Endothelial cell of umbilical vein (primary cell): ENCODE measurements at regions not wholly inside any gene's neighbourhood (a gene's known extent, or its start where the extent isn't known, plus 50 kb on each side); places are given as distances from the start of the nearest gene placed in this dataset.

Experiments used
- BruUV-seq: library from RNA; stranded (reverse); fragments of 400-500 nt; replicated peaks from 2 replicates; lab custom pipeline; 2021; lab: Mats Ljungman, UMichigan
- CTCF ChIA-PET: fragments of 300-600, 350-600 bp; sonication (Branson Sonifier 250); formaldehyde crosslinking; loops from one replicate; lab custom pipeline; 2021; ENCODE audit warnings: antibody characterized with exemption, inconsistent platforms; lab: Charles Lee
- POLR2A ChIA-PET: fragments of 300-600, 350-600 bp; sonication (Branson Sonifier 250); formaldehyde crosslinking; loops from one replicate; lab custom pipeline; 2021; ENCODE audit warnings: antibody characterized with exemption, inconsistent platforms; lab: Charles Lee
- DNase-seq: peaks from one replicate; pipeline ENCODE4 v3.0.0-alpha.2; 2011; ENCODE audit warnings: low read depth, low spot score
- FAIRE-seq: peaks from 2 replicates; lab custom pipeline; 2011; peaks lifted over from hg19 to GRCh38; lab: Jason Lieb, UNC
- H2AFZ ChIP-seq: 2 replicates; pipeline ENCODE4 v1.6.0; 2012; ENCODE audit warnings: low read depth, low read length, control low read depth, inconsistent platforms
- H3K27ac ChIP-seq: 2 replicates; pipeline ENCODE4 v1.5.1; 2011; ENCODE audit warnings: low read depth, mild to moderate bottlenecking, control low read depth, low read length, moderate library complexity; ENCODE audit not compliant: insufficient read depth
- H3K27me3 ChIP-seq, 2 experiments: 2 replicates each; pipeline versions ENCODE4 v1.6.0 to v1.6.1; 2011; ENCODE audit warnings: low read length in 2 of 2, mixed read lengths in 1 of 2; ENCODE audit not compliant: control insufficient read depth in 2 of 2, insufficient read depth in 2 of 2
- H3K36me3 ChIP-seq, 2 experiments: 2 replicates in 1 of 2; 3 replicates in 1 of 2; pipeline ENCODE4 v1.5.1; 2011; ENCODE audit warnings: low read length in 2 of 2, mild to moderate bottlenecking in 1 of 2, moderate library complexity in 1 of 2; ENCODE audit not compliant: control insufficient read depth in 2 of 2, insufficient read depth in 2 of 2; ENCODE audit errors: extremely low read depth in 1 of 2
- H3K4me1 ChIP-seq: 3 replicates; pipeline ENCODE4 v1.5.1; 2011; ENCODE audit warnings: mild to moderate bottlenecking, low read length; ENCODE audit not compliant: control insufficient read depth, insufficient read depth; ENCODE audit errors: extremely low read depth
- H3K4me2 ChIP-seq: 2 replicates; pipeline ENCODE4 v1.6.1; 2011; ENCODE audit warnings: low read length, control low read depth, mixed read lengths; ENCODE audit not compliant: insufficient read depth
- H3K4me3 ChIP-seq, 3 experiments: fragments of 200-600 bp in 1 of 3; sonication (generic), shearing (Covaris generic) in 1 of 3; replicated peaks in 1 of 3; 2 replicates each; pipeline ENCODE4 v1.5.1; 2011 to 2016; ENCODE audit warnings: control low read depth in 3 of 3, low read length in 3 of 3, mild to moderate bottlenecking in 2 of 3, inconsistent platforms in 1 of 3, low read depth in 1 of 3, moderate library complexity in 1 of 3; ENCODE audit not compliant: insufficient read depth in 1 of 3
- H3K79me2 ChIP-seq: 2 replicates; pipeline ENCODE4 v1.6.0; 2012; ENCODE audit warnings: low read length, inconsistent platforms; ENCODE audit not compliant: control insufficient read depth, insufficient read depth
- H3K9ac ChIP-seq: replicated peaks from 2 replicates; pipeline ENCODE3; 2011; ENCODE audit warnings: low read length, control low read depth; ENCODE audit not compliant: insufficient read depth; ENCODE audit errors: extremely low read depth
- H3K9me1 ChIP-seq: replicated peaks from 3 replicates; pipeline ENCODE4 v1.6.0; 2011; ENCODE audit warnings: mild to moderate bottlenecking, low read length; ENCODE audit not compliant: control insufficient read depth, insufficient read depth; ENCODE audit errors: extremely low read depth
- H3K9me3 ChIP-seq: replicated peaks from 2 replicates; pipeline ENCODE4 v1.5.1; 2012; ENCODE audit warnings: low read length, inconsistent platforms; ENCODE audit not compliant: control insufficient read depth, insufficient read depth
- H4K20me1 ChIP-seq: replicated peaks from 2 replicates; pipeline ENCODE3; 2011; ENCODE audit warnings: mild to moderate bottlenecking, low read length; ENCODE audit not compliant: control insufficient read depth, insufficient read depth; ENCODE audit errors: extremely low read depth
- EZH2 ChIP-seq: IDR thresholded peaks from 2 replicates; pipeline ENCODE4 v1.6.1; 2012; ENCODE audit warnings: borderline replicate concordance, low read depth, mild to moderate bottlenecking, moderate library complexity, low read length, inconsistent platforms; ENCODE audit not compliant: severe bottlenecking
- FOS ChIP-seq: IDR thresholded peaks from 2 replicates; pipeline ENCODE4 v1.6.1; 2011; ENCODE audit warnings: mild to moderate bottlenecking, low read length, moderate library complexity, borderline replicate concordance; ENCODE audit not compliant: insufficient read depth
- GATA2 ChIP-seq: IDR thresholded peaks from 2 replicates; pipeline ENCODE4 v1.7.0; 2011; ENCODE audit warnings: low read depth, mild to moderate bottlenecking, moderate library complexity, mixed read lengths, low read length; ENCODE audit not compliant: insufficient read length, insufficient read depth
- JUN ChIP-seq: IDR thresholded peaks from 2 replicates; pipeline ENCODE4 v1.6.1; 2011; ENCODE audit warnings: borderline replicate concordance, low read depth; ENCODE audit not compliant: insufficient read length, insufficient read depth
- MYC ChIP-seq: IDR thresholded peaks from one replicate; pipeline ENCODE4 v1.6.1; 2011; ENCODE audit warnings: mild to moderate bottlenecking, low read depth, low read length
- POLR2A ChIP-seq: IDR thresholded peaks from 2 replicates; pipeline ENCODE4 v1.6.1; 2012; ENCODE audit warnings: low read depth, mild to moderate bottlenecking, control low read depth, low read length
- POLR2AphosphoS5 ChIP-seq: IDR thresholded peaks from 2 replicates; pipeline ENCODE4 v1.6.1; 2012; ENCODE audit warnings: low read depth, mild to moderate bottlenecking, control low read depth, low read length, moderate library complexity; ENCODE audit not compliant: insufficient read depth
- dilution Hi-C: fragments of 300-500 bp; cut with MboI; formaldehyde crosslinking; loops from one replicate; pipeline ENCODE4 v1.15.0; 2019; ENCODE audit warnings: low sequenced_read_pairs; ENCODE audit not compliant: extremely low pct_ligation_motif_present
- intact Hi-C: fragments of 100-400 bp; cut with micrococcal nuclease; formaldehyde crosslinking; loops from one replicate; pipeline ENCODE4 v1.10.0; 2022
- TF ChIP-seq, protein P1 (sequence below), 2 donors: IDR thresholded peaks; 1 replicate in 1 of 2; 2 replicates in 1 of 2; pipeline ENCODE4 v1.5.1; 2011; ENCODE audit warnings: low read length in 2 of 2, mild to moderate bottlenecking in 2 of 2, moderate library complexity in 2 of 2, control low read depth in 1 of 2, inconsistent platforms in 1 of 2, low read depth in 1 of 2; ENCODE audit not compliant: insufficient read depth in 1 of 2; ENCODE audit errors: extremely low read depth in 1 of 2
- TF ChIP-seq, protein P2 (sequence below): IDR thresholded peaks from 2 replicates; pipeline ENCODE4 v1.6.1; 2011; ENCODE audit not compliant: insufficient read depth, insufficient read length

DNA sequence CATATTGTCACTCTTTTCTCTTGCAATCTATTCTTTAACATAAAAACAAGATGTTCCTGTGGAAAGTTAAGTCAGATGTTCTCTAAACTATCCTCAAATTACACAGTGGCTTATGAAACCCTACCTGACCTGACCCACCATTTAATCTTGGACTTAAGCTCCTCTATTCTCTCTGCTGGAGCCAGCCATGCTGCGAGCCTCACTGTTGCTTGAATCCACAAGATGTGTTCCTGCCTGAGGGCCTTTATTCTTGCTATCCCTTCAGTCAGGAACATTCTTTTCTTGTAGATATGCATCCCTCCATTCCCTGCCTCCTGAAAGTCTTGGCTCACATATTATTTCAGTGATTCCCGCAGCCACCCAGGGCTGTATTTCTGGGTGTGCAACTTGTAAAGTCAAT lies 283.2 kb downstream of the EPHA7 start:
- H3K27ac ChIP-seq = no peak overlapping the region
- TF ChIP-seq POLR2A (no peak), JUN (no peak)
- no peak overlapping the region for H3K9ac ChIP-seq
- H2AFZ ChIP-seq = no peak overlapping the region
- H3K9me3 ChIP-seq = no peaks in the 10 kb centered on the region
- FAIRE-seq (no peak), DNase-seq (no peak)
- no peak overlapping the region for H3K4me3 ChIP-seq
- ChIA-PET CTCF (no interaction called here), POLR2A (no interaction called here)
- no peaks in the 10 kb centered on the region for H3K27me3 ChIP-seq
- dilution Hi-C loops (no loop called here), intact Hi-C loops (no loop called here)
- H3K4me2 ChIP-seq = no peak overlapping the region
- H3K79me2 ChIP-seq = no peaks in the 10 kb centered on the region
- BruUV-seq = no TSS peak
- H3K4me1 ChIP-seq = no peaks in the 10 kb centered on the region
- no peaks in the 10 kb centered on the region for H4K20me1 ChIP-seq
- no peaks in the 10 kb centered on the region for H3K9me1 ChIP-seq
- H3K36me3 ChIP-seq = no peaks in the 10 kb centered on the region

DNA sequence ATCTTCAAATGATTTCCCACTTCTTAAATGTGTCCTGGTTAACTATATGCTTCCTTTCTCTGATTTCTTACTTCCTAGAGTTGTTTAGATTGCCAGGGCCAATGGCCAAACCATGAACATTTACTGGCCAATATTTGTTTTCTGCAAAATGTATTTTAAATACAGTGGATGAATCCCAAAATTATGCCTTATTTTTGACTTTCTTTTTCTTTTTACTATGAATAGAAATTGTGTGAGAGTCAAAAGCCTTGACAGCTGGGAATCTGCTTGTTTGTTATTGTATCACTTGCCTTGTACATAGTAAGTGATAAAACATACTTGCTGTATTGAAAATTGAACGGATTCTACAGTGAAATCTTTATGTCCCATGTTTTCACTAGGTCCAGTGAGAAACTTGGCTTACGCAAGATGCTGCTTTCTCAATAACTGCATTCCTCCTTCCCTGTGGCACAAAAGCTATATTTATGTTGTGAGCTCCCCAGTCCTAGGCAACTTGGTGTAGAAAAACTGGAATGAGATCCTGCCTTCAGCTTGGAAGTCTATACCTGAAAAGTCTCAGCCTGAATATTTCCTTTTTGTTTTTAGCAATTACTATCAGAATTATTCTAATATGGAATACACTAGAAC lies 295.2 kb downstream of the EPHA7 start:
- H3K27me3 ChIP-seq = no peaks in the 10 kb centered on the region
- no peak overlapping the region for H3K4me2 ChIP-seq
- ChIA-PET POLR2A (no interaction called here), CTCF (no interaction called here)
- DNase-seq (no peak), FAIRE-seq (no peak)
- H3K4me3 ChIP-seq = no peak overlapping the region
- H3K79me2 ChIP-seq = no peaks in the 10 kb centered on the region
- intact Hi-C loops = no loop called here
- no peaks in the 10 kb centered on the region for H4K20me1 ChIP-seq
- H3K9me1 ChIP-seq = no peaks in the 10 kb centered on the region
- H3K9ac ChIP-seq = no peak overlapping the region
- dilution Hi-C loops = no loop called here
- BruUV-seq = no TSS peak
- TF ChIP-seq FOS (no peak), JUN (no peak), POLR2AphosphoS5 (no peak), MYC (no peak), GATA2 (no peak), EZH2 (no peak)
- TF ChIP-seq, protein P1, sequence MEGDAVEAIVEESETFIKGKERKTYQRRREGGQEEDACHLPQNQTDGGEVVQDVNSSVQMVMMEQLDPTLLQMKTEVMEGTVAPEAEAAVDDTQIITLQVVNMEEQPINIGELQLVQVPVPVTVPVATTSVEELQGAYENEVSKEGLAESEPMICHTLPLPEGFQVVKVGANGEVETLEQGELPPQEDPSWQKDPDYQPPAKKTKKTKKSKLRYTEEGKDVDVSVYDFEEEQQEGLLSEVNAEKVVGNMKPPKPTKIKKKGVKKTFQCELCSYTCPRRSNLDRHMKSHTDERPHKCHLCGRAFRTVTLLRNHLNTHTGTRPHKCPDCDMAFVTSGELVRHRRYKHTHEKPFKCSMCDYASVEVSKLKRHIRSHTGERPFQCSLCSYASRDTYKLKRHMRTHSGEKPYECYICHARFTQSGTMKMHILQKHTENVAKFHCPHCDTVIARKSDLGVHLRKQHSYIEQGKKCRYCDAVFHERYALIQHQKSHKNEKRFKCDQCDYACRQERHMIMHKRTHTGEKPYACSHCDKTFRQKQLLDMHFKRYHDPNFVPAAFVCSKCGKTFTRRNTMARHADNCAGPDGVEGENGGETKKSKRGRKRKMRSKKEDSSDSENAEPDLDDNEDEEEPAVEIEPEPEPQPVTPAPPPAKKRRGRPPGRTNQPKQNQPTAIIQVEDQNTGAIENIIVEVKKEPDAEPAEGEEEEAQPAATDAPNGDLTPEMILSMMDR (IDR thresholded peaks at IDR 0.05; ENCODE audit: extremely low read depth in 1 of 2, insufficient read depth in 1 of 2, low read depth in 1 of 2, low read length in 2 of 2) = no peak
- TF ChIP-seq, protein P2, sequence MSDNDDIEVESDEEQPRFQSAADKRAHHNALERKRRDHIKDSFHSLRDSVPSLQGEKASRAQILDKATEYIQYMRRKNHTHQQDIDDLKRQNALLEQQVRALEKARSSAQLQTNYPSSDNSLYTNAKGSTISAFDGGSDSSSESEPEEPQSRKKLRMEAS = no peak
- H3K9me3 ChIP-seq = no peaks in the 10 kb centered on the region
- H3K4me1 ChIP-seq = no peaks in the 10 kb centered on the region
- no peak overlapping the region for H3K27ac ChIP-seq
- no peak overlapping the region for H2AFZ ChIP-seq
- H3K36me3 ChIP-seq = no peaks in the 10 kb centered on the region
